GM21737 (cell line): ENCODE measurements at regions not wholly inside any gene's neighbourhood (a gene's known extent, or its start where the extent isn't known, plus 50 kb on each side); places are given as distances from the start of the nearest gene placed in this dataset.

ENCODE experiments used
- ATAC-seq: cut with Tn5 transposase; IDR thresholded peaks from one replicate; pipeline ENCODE4 v1.9.1; 2021; ENCODE audit warnings: mild to moderate bottlenecking, moderate library complexity; ENCODE audit not compliant: unreplicated experiment

DNA sequence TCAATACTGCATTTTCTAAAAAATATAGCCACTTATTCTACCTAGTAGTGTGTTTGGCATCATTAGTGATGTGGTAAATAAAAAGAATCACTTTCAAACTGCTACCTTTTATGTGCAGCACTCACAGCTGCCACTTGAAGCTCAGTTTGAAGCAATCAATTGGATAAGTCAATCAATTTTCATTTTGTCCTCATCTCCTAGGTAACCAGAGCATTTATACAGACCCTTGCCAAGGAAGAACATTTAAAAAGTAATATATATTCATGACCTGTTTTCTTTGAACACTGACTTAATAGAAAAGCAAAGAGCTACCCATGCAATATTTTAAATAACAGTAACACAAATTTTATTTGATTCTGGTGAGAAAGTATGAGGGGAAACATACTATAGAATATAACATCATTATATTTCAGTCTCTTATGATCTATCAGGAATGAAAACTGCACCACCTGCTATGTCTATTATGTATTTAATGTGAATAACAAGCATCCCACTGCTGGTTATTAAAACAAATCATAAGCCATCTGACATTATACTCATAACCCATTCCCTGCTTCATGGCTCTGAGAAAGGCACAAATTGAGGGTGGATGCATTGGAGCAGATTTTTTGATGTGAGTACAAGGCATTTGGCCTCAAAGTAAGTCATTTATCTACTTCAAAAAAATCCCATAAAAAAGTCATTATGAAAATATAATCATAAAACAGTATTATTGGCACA lies 168.4 kb upstream of the C21orf91 start:
- no peak for ATAC-seq

DNA sequence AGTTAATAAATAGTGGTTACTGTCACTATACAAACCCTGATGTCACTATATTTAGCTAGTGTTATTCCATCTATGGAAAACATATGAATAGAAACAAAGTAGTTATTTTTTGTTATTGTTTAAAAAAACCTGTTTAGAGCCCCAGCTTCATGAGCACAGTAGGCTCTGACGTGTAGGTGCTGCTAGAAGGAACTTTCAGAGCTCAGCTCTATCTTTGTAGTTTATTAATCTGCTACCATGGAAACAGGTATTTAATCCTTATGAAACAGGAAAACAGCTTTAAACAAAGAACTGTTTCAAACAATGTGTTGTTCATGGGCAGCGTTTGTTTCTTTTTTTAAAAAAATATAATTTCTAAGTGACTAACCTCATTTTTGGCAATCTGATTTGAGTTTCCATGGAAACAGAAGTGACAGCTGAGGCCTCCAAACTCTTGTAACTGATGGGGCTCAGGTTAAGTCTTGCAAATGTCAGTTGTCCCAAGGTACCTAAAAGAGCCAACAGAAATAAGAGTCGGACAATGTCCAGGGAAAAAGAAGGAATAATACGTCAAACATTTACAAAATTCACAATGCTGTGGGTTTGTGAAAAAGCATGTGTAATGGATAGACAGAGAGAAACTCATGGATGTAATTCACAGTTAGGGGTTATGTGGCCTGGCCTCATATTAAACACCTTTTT lies 162.0 kb upstream of the C21orf91 start:
- ATAC-seq = no peak

DNA sequence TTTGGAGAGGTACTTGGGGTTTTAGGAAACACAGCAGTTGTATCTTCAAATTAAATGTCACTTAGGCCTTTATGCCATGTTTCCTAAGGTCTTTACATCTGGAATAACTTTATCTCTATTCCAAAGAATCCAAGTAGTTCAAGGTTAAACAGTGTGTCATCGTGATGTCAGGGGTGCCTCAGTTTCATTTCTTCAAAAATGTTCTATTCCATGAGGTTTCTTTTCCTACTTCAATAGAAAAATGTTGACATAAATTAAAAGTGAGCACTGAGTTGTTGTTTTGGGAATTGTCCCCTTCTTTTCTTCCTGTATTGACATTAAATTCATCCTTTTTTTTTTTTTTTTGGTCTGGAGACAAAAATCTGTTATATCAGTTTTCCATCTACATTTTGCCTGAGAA lies 160.6 kb upstream of the C21orf91 start:
- ATAC-seq = no peak

DNA sequence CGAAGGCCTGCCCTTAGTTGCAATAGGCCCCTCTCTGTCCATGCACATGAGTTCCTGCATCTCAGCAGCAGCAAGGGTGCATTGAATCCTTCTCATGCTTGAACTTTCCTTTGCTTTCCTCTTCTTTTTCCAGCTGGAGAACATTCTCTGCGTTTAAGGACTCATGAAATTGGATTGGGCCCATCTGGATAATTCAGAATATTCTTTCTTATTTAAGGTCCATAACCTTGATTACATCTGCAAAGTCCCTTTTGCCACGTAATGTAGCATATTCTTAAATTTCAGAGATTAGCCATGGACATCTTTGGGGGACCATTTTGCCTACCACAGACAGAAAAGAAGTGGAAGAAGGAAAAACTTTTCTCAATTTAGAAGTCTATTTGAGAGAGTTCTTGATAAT lies 159.7 kb upstream of the C21orf91 start:
- no peak for ATAC-seq

DNA sequence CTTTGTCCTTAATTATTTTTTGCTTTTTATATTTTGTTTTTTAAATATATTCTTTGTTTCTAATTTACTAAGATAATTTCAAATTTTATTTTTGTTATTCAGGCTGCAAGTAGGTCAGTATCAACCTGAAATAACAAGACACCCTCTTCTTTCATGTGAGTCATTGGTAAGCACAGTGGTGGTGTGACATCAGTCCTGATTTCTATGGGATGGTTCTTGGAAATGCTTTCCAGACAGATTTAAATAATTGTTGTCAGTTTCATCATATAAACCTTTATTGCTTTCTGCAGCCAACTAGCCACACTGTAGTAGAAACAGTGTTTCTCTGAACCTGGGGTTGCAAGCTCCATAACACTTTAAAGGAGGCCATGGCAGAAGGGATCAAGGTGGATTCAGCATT lies 157.5 kb upstream of the C21orf91 start:
- no peak for ATAC-seq

DNA sequence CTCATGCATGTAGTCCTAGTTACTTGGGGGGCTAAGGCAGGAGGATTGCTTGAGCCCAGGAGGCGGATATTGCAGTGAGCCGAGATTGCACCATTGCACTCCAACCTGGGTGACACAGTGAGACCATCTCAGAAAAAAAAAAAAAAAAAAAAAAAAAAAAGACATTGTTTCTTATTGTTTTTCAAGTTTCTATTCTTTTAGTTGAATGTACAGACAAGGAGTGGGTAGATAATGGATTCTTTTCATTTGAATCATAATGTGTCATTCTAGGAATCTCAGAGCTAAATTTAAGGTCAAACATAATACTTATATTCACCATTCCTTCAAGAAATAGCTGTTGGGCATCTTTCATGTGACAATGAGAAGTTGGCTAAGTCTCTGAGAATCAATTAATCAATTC lies 157.0 kb upstream of the C21orf91 start:
- ATAC-seq = no peak

DNA sequence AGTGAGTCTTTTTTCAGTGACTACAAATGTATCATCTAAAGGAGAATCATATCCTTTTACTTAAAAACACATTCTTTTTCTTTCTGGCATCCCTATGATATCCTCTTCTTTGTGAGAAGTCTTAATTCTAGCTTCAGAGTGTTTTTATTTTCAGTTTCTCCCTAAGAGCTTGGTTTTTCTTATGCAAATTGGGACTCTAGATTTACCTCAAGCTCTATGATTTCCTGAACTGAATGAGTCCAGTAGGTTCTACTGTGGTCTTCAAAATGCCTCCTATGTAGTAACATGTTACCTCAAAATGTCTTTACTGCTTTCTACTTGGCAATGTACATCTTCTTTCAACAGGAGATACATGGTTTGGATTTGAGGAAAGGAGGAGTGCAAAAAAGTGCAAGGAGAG lies 148.2 kb upstream of the C21orf91 start:
- ATAC-seq = no peak

DNA sequence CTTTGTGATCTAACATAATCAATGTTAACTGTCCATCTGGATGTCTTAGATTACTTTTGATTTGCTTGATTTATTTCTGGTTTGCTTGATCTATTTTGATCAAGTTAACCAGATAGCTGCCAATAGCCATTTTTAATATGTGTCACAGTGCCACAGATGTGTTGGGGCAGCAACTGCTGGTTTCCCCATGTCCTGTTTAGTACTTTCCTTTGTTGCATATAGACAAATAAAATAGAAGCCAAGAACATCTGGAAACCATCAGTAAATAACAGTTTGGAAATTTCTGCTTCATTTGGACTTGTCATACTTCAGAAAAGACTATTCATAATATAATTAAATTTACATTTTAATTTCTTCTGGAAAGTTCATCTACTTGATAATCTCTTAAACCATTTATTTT lies 145.6 kb upstream of the C21orf91 start:
- ATAC-seq = no peak

DNA sequence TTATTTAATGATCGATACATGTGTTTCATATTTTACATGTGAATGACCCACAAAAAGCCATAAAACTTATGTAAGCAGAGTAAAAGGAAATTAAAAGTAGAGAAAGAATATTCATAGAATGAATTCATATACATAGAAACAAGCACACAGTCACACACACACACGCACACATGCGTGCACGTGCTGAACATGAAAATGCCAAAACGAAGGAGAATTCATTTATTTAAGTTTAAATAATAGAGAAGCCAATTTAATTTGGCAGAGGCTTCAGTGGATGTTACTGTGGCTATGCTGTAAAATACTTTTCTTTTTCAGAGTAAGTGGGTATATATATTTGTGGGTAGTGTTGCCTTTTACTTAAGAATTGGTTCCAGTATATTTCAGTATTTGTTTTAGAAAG lies 145.0 kb upstream of the C21orf91 start:
- ATAC-seq = no peak

DNA sequence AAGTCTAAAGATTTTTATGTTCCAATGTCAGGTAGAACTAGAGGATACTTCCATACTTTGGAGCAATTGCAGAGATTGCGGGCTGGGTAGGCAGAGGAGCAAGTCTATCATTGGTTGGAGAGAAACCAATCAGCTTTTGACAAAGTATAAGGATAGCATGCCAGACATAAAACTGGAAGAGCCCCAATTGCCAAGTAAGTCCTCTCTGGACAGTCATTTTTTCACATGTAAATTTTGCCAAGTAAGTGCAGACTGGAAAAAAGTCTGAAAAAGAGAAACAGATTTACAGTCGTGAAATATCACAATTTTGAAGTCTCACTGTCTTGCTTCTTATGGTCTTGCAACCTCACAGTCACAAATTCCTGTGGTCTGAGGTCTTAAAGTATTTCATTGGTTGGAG lies 131.4 kb upstream of the C21orf91 start:
- no peak for ATAC-seq

DNA sequence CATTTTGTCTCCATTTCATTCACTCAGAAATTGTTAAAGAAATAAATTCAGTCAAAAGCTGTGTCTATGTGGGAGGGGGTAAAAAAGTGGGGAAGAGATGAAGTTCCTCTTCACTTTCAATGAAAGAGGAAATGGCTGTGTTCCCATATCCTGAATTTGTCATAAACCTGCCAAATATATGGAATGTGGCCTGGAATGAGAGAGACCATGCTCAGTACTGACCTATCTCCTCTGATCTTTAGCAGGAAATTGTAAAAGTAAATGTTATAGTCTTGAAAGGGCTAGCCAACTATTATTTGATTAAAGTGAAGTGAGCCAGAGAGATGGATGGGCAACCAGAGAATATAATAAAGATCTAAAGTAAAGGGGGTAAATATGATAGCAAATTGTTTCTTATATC lies 130.3 kb upstream of the C21orf91 start:
- no peak for ATAC-seq

DNA sequence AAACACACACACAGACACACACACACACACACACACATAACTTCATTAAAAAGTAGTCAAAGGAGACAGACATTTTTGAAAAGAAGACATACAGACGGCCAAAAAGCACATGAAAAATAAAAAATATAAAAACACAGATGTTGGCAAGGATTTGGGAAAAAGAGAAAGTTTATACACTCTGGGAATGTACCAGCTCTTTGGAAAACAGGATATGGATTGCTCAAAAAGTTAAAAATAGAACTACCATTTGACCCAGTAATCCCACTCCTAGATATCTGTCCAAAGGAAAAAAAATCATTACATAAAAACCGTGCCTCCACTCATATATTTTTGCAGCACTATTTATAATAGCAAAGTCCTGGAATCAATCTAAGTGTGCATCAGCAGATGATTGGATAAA lies 128.4 kb upstream of the C21orf91 start:
- ATAC-seq = no peak

DNA sequence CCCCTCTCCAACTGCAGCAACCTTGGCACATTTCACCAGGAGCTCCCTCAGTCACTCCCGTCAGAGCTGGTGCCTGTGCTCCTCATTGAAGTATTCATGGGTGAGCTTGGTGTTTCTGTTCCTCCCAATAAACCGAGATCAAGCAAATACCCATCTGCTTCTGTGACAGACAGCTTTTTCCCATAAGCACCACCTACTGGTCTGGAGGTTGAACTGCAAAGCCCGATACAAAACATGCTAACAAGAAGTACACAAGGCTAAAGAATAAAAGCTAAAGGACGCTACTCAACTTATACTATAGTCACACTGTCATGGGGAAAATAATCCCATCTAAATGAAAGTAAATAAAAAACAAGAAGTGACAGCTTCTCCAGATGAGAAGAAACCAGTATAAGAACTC lies 111.9 kb upstream of the C21orf91 start:
- no peak for ATAC-seq

DNA sequence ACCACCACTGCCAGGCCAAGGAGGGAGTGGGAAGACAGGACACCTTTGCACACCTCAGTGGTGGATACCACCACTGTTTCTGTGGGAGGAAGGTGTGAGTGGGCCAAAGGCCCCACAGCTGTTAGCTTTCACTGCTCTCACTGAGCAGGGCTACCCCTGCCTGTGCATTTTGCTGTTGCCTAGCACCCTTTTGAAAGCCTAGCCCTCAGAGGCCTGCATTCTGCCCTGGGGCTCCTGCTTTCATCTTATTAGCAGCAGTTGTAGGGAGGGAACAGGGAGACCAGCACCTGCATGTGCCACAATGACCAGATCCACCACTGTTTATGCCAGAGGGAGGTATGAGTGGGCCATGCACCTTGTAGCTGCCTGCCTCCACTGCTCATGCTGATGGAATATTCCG lies 110.9 kb upstream of the C21orf91 start:
- no peak for ATAC-seq

DNA sequence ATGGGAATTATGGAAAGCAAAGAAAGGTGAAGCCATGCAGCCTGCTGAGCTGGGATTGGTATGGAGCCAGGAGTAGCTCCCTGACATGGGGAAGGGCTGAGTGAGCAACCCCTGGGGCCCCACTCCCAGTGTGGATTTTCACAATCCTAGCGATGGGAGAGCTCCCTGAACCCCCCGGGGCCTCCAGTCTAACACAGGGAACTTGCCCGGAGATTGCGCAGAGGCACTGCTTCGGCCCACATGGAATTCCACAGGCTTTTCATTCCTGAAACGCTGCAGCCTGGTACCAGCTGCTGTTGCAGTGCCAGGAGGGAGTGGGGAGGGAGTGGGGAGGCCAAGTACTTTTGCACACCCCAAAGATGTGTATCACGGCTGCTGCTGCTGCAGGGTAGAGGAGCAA lies 110.4 kb upstream of the C21orf91 start:
- no peak for ATAC-seq

DNA sequence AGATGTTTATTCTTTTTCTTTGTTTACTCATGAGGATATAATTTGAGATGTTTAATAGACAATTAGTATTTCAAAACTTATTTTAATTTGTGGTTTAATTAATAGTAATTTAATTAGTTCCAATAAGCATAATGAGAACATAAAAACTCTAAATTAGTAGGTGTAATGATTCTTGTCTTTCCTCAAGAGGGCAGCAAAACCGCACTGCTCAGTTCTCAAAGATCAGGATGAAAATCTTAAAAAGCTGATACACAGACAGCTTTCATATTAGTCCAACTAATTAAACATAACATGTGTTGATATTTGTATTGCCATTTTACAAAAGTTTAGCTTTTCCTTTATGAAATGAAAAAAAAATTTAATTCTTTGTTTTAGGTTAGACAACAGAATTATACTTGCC lies 106.7 kb upstream of the C21orf91 start:
- no peak for ATAC-seq

DNA sequence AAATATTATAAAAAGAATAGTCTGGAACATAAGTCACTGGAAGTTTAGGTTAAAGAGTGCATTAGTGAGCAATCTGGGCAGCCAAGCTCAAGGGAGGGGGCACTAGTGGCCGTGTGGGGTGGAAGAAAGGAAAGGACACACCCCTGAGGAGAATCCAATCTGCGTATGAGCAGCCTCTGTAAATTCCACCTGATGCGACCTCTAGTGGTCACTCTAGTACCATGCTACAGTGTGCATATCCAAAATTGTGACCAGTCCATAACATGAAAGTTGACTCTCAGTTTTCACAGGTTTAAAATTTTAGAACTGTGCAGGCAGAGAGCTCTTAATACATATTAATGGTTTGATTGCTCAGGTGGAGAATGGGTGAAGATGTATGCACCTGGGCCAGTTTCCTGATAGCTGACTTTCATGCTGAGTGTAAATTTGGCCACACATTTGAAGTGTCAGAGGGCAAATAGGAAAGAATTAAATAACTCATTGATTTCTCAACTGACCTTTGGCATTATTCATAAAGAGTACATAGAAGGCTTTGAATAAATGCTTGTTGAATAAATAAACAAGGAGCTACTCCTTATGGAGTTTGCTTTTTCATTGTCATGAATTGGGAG lies 105.9 kb upstream of the C21orf91 start:
- ATAC-seq = peak; percentile 80

DNA sequence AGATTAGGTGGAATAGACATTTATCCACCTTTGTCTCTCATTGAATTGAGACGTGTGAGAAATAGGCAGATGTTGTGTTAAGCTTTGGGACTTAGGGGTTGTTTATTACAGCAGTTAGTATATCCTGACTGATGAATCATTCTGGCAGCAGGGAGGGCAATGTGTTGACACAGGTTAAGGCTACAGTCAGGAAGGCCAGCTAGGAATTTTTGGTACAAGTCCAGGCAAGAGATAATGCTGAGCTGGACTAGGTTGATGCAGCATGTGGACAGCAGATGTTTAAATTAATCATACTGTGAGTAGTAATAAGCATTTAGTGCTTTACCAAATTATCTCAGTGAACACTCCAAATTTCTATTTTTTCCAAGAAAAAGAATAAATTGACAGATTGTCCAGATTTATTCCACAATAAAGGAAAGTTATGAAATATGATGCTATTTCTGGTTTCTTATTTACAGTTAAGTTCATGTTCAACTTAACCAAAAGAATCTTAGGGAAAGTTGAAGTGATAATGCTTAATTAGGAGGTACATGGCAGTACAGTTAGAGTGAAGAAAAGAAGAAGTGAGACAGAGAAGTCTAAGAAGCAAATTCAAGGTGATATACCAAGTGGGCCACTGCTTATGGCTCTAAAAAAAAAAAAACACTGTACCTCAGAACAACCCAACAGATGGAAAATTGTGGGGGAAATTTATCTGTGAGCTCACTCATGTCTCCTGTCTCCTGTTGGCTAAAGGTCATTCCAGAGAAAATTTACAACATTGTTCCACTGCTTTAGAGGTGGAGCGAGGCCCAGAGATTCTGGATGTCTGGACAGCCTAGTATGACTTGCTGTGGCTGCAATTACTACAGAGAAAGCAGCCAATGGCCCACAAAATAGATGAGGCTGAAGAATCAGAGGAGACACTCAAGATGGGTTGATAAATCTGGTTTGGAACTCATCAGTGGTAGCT lies 102.7 kb upstream of the C21orf91 start:
- ATAC-seq = no peak

DNA sequence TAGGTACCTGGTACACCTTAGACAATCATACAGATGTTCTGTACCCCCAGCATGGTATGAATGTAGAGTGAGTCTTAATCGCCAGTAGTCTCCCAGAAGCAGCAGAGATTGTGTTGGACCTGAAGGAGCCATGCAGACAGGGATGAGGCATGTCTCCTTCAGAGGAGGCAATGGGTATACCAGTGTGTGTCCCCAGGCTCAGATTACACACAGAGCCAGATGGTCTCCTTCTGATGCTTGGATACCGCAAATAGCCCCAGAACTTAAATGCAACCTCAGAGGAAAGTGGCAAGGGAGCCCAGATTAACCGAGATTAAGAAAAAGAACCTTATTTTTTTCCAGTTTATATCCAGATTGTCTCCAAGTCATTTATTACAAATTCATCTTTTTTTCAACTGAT lies 96.8 kb upstream of the C21orf91 start:
- no peak for ATAC-seq

DNA sequence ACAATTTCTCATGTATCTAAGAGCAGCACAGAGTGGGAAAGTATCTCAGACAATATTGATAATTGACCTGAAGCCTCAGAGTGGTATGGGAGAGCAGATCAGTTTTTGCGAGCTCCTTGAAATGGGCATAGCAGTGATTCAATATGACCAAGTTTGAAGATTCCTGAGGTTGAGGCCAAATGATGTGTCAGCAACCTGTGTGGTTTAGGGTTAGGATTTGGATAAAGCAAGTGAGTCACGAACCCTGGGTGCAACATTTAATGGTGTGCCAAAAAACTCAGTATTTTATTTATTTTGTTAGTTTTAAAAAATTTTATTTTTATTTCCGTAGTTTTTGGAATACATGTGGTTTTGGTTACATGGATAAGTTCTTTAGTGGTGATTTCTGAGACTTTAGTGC lies 92.5 kb upstream of the C21orf91 start:
- no peak for ATAC-seq

DNA sequence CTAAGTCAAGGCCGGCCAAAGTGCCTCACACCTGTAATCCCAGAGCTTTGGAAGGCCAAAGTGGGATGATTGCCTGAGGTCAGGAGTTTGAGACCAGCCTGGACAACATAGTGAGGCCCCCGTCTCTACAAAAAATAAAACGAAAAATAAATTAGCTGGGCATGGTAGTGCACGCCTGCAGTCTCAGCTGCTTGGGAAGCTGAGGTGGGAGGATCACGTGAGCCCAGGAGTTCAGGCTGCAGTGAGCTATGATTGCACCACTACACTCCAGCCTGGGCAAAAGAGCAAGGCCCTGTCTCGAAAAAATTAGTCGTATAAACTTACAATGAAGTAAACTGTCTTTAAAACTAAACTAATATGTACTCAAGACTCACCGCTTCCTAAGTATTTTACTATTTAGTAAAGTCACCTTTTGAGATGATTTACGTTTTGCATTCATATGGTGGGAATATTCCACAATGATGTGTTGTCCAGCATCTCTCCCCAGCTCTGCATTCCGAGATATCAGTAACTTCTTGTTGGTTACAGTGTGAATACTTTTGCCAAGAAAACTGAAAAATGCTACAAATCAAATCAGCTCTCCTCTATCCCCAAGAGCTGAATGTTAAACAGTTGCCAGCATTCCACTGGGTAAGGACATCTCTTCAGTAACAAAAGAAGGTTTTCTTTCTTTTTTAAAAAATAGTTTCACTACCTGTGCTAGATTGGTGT lies 84.9 kb upstream of the C21orf91 start:
- no peak for ATAC-seq
